GM21381 (cell line): ENCODE measurements at regions not wholly inside any gene's neighbourhood (a gene's known extent, or its start where the extent isn't known, plus 50 kb on each side); places are given as distances from the start of the nearest gene placed in this dataset.
"Not testable (repeated sequence)": the region's sequence is repeated elsewhere in the genome, so short reads cannot be mapped to it uniquely, and the experiment has no call there.

Source experiments
- ATAC-seq: cut with Tn5 transposase; IDR thresholded peaks from one replicate; pipeline ENCODE4 v1.9.1; 2021; ENCODE audit warnings: mild to moderate bottlenecking, moderate library complexity; ENCODE audit not compliant: unreplicated experiment

- no peak for ATAC-seq
These were observed 251.6 kb downstream of the GATA3 start for GRCh38 chr10:8305876-8306652.

GRCh38 chr10:8306685-8307364 is 252.3 kb downstream of the GATA3 start:
- ATAC-seq = no peak

GRCh38 chr10:8310930-8311329 is 256.4 kb downstream of the GATA3 start:
- ATAC-seq = no peak

GRCh38 chr10:8311526-8312070 is 257.1 kb downstream of the GATA3 start:
- no peak for ATAC-seq

- ATAC-seq = no peak
These were observed 257.6 kb downstream of the GATA3 start for GRCh38 chr10:8312079-8312478.

- no peak for ATAC-seq
These were observed 258.3 kb downstream of the GATA3 start for GRCh38 chr10:8312781-8313180.

- ATAC-seq = no peak
These were observed 260.0 kb downstream of the GATA3 start for GRCh38 chr10:8314486-8314885.

GRCh38 chr10:8315619-8316021 is 261.1 kb downstream of the GATA3 start:
- no peak for ATAC-seq

- no peak for ATAC-seq
These were observed 261.8 kb downstream of the GATA3 start for GRCh38 chr10:8316284-8316683.

- not testable (repeated sequence) for ATAC-seq
These were observed 263.9 kb downstream of the GATA3 start for GRCh38 chr10:8318429-8318828.

- no peak for ATAC-seq
These were observed 264.5 kb downstream of the GATA3 start for GRCh38 chr10:8318956-8319355.

GRCh38 chr10:8319704-8320103 is 265.2 kb downstream of the GATA3 start:
- ATAC-seq = no peak

GRCh38 chr10:8321990-8322389 is 267.5 kb downstream of the GATA3 start:
- ATAC-seq = no peak

- ATAC-seq = no peak
These were observed 269.1 kb downstream of the GATA3 start for GRCh38 chr10:8323428-8324054.

GRCh38 chr10:8325024-8325980 is 270.8 kb downstream of the GATA3 start:
- ATAC-seq = no peak

GRCh38 chr10:8326396-8327139 is 272.1 kb downstream of the GATA3 start:
- ATAC-seq = no peak

- no peak for ATAC-seq
These were observed 272.6 kb downstream of the GATA3 start for GRCh38 chr10:8327140-8327423.

- no peak for ATAC-seq
These were observed 276.9 kb downstream of the GATA3 start for GRCh38 chr10:8331387-8331786.

- peak; percentile 89 for ATAC-seq
These were observed 277.6 kb downstream of the GATA3 start for GRCh38 chr10:8331896-8332729.
